SKM-1 (cell line): ENCODE measurements at regions not wholly inside any gene's neighbourhood (a gene's known extent, or its start where the extent isn't known, plus 50 kb on each side); places are given as distances from the start of the nearest gene placed in this dataset.

Source experiments
- DNase-seq: peaks from one replicate; lab custom pipeline; 2025; ENCODE audit not compliant: unreplicated experiment; lab: John Stamatoyannopoulos, UW

GRCh38 chr18:51897884-51898283 lies 442.1 kb upstream of the DCC start:
- DNase-seq, result no peak

- no peak for DNase-seq
Measured at GRCh38 chr18:51907687-51908597, 432.1 kb upstream of the DCC start.

GRCh38 chr18:51908598-51908944 lies 431.4 kb upstream of the DCC start:
- DNase-seq, result no peak

GRCh38 chr18:51911584-51911983 lies 428.4 kb upstream of the DCC start:
- no peak for DNase-seq

- no peak for DNase-seq
Measured at GRCh38 chr18:51912381-51912780, 427.6 kb upstream of the DCC start.

GRCh38 chr18:51915176-51915575 lies 424.8 kb upstream of the DCC start:
- no peak for DNase-seq

GRCh38 chr18:51921862-51922261 lies 418.1 kb upstream of the DCC start:
- no peak for DNase-seq

GRCh38 chr18:51933903-51934302 lies 406.1 kb upstream of the DCC start:
- no peak for DNase-seq

GRCh38 chr18:51936115-51936514 lies 403.9 kb upstream of the DCC start:
- no peak for DNase-seq

GRCh38 chr18:51941999-51942398 lies 398.0 kb upstream of the DCC start:
- no peak for DNase-seq

- DNase-seq, result no peak
Measured at GRCh38 chr18:51943281-51943680, 396.7 kb upstream of the DCC start.

- DNase-seq, result no peak
Measured at GRCh38 chr18:51946946-51947345, 393.1 kb upstream of the DCC start.

- DNase-seq, result no peak
Measured at GRCh38 chr18:51952844-51953243, 387.2 kb upstream of the DCC start.

GRCh38 chr18:51953521-51953920 lies 386.5 kb upstream of the DCC start:
- no peak for DNase-seq

GRCh38 chr18:51955136-51955535 lies 384.9 kb upstream of the DCC start:
- DNase-seq, result no peak

- no peak for DNase-seq
Measured at GRCh38 chr18:51957001-51957400, 383.0 kb upstream of the DCC start.

GRCh38 chr18:51980101-51980500 lies 359.9 kb upstream of the DCC start:
- DNase-seq, result no peak

GRCh38 chr18:51988277-51988676 lies 351.7 kb upstream of the DCC start:
- DNase-seq, result no peak

- DNase-seq, result no peak
Measured at GRCh38 chr18:51997129-51997528, 342.9 kb upstream of the DCC start.

GRCh38 chr18:51998066-51998465 lies 341.9 kb upstream of the DCC start:
- no peak for DNase-seq

- DNase-seq, result no peak
Measured at GRCh38 chr18:51998711-51999110, 341.3 kb upstream of the DCC start.

- DNase-seq, result no peak
Measured at GRCh38 chr18:51999351-51999750, 340.6 kb upstream of the DCC start.

GRCh38 chr18:52000435-52000834 lies 339.6 kb upstream of the DCC start:
- no peak for DNase-seq
